GM12878 (cell line): ENCODE measurements at regions not wholly inside any gene's neighbourhood (a gene's known extent, or its start where the extent isn't known, plus 50 kb on each side); places are given as distances from the start of the nearest gene placed in this dataset.
A peak's percentile ranks its signal among the peaks of the same experiment; 100 is the strongest.

Source experiments
- ATAC-seq: fragments of 200-7000 bp; cut with Tn5 transposase; 3 replicates; pipeline ENCODE4 v1.9.1; 2020; ENCODE audit warnings: mild to moderate bottlenecking, moderate library complexity
- BruUV-seq: library from RNA; stranded (reverse); fragments of 400-500 nt; replicated peaks from 2 replicates; lab custom pipeline; 2021; lab: Mats Ljungman, UMichigan
- CTCF ChIA-PET: fragments of 300-600 bp; sonication (Branson Sonifier 250); formaldehyde crosslinking; extraction: SDS; loops from one replicate; lab custom pipeline; 2021; ENCODE audit warnings: inconsistent platforms; lab: Yijun Ruan, JAX
- POLR2A ChIA-PET: fragments of 350-600 bp; formaldehyde crosslinking; extraction: SDS; loops from one replicate; lab custom pipeline; 2021; ENCODE audit warnings: inconsistent platforms; lab: Charles Lee
- RAD21 ChIA-PET: fragments of 300-600 bp; sonication (Branson Sonifier 250); formaldehyde crosslinking; loops from one replicate; lab custom pipeline; 2023; ENCODE audit warnings: antibody characterized with exemption; ENCODE audit not compliant: unreplicated experiment; lab: Charles Lee
- SMC1A ChIA-PET: fragments of 300-600 bp; sonication (Branson Sonifier 250); formaldehyde crosslinking; loops from one replicate; lab custom pipeline; 2023; ENCODE audit not compliant: unreplicated experiment, uncharacterized antibody; lab: Charles Lee
- DNase-seq: peaks from one replicate; pipeline ENCODE4 v3.0.0-alpha.2; 2011; ENCODE audit warnings: low read depth, low spot score
- FAIRE-seq: peaks from 3 replicates; lab custom pipeline; 2011; peaks lifted over from hg19 to GRCh38; lab: Jason Lieb, UNC
- H2AFZ ChIP-seq: 2 replicates; pipeline ENCODE4 v1.6.0; 2011; ENCODE audit warnings: low read depth, low read length, control low read depth; ENCODE audit not compliant: control insufficient read depth
- H3K27ac ChIP-seq: 2 replicates; pipeline ENCODE4 v1.5.1; 2011; ENCODE audit warnings: control low read depth; ENCODE audit not compliant: control insufficient read depth, insufficient read depth
- H3K27me3 ChIP-seq, 2 experiments: replicated peaks in 1 of 2; 2 replicates each; pipeline versions ENCODE4 v1.6.0 to v1.6.1; 2011; ENCODE audit warnings: low read length in 1 of 2; ENCODE audit not compliant: control insufficient read depth in 2 of 2, insufficient read depth in 2 of 2
- H3K36me3 ChIP-seq, 2 experiments: 2 replicates each; pipeline ENCODE4 v1.5.1; 2011; ENCODE audit warnings: low read length in 1 of 2; ENCODE audit not compliant: control insufficient read depth in 2 of 2, insufficient read depth in 2 of 2
- H3K4me1 ChIP-seq: 2 replicates; pipeline ENCODE4 v1.6.1; 2011; ENCODE audit warnings: mild to moderate bottlenecking, low read length, moderate library complexity, mixed read lengths; ENCODE audit not compliant: control insufficient read depth, insufficient read depth
- H3K4me2 ChIP-seq: 2 replicates; pipeline ENCODE4 v1.6.0; 2011; ENCODE audit warnings: control low read depth; ENCODE audit not compliant: control insufficient read depth, insufficient read depth
- H3K4me3 ChIP-seq: fragments of 200-600 bp; sonication (generic); 2 replicates; pipeline ENCODE4 v1.5.1; 2016
- H3K79me2 ChIP-seq: 2 replicates; pipeline ENCODE4 v1.6.0; 2011; ENCODE audit warnings: low read length; ENCODE audit not compliant: control insufficient read depth, insufficient read depth
- H3K9ac ChIP-seq: 2 replicates; pipeline ENCODE4 v1.8.0; 2011; ENCODE audit warnings: low read length, control low read depth, mixed read lengths; ENCODE audit not compliant: control insufficient read depth, insufficient read depth
- H3K9me3 ChIP-seq: replicated peaks from 3 replicates; pipeline ENCODE4 v1.5.1; 2011; ENCODE audit warnings: mild to moderate bottlenecking, low read length; ENCODE audit not compliant: control insufficient read depth, insufficient read depth
- H4K20me1 ChIP-seq: 2 replicates; pipeline ENCODE4 v1.6.0; 2011; ENCODE audit not compliant: control insufficient read depth, insufficient read depth
- CHD1 ChIP-seq: IDR thresholded peaks from 2 replicates; pipeline ENCODE4 v1.6.1; 2012; ENCODE audit warnings: low read depth, low read length, improper control_type of control experiment
- ELK1 ChIP-seq: IDR thresholded peaks from 2 replicates; pipeline ENCODE4 v1.6.1; 2012; ENCODE audit warnings: low read depth, low read length, improper control_type of control experiment
- ETV6 ChIP-seq, 2 experiments: fragments of 450-650 bp in 1 of 2; IDR thresholded peaks in 1 of 2; conservative IDR thresholded peaks in 1 of 2; 2 replicates each; pipeline ENCODE4 v1.6.1; 2014; ENCODE audit warnings: antibody characterized with exemption in 1 of 2, borderline replicate concordance in 1 of 2, low read depth in 1 of 2, mild to moderate bottlenecking in 1 of 2, moderate library complexity in 1 of 2
- GABPA ChIP-seq: IDR thresholded peaks from 2 replicates; pipeline ENCODE4 v1.6.1; 2014; ENCODE audit warnings: antibody characterized with exemption, low read depth, mild to moderate bottlenecking, inconsistent platforms
- MEF2B ChIP-seq: fragments of 450-650 bp; IDR thresholded peaks from 2 replicates; pipeline ENCODE4 v1.6.1; 2018; ENCODE audit warnings: mild to moderate bottlenecking, moderate library complexity; ENCODE audit not compliant: partially characterized antibody, poor library complexity, severe bottlenecking
- PBX3 ChIP-seq: IDR thresholded peaks from 2 replicates; pipeline ENCODE4 v1.6.1; 2011; ENCODE audit warnings: mild to moderate bottlenecking, low read depth, low read length, moderate library complexity; ENCODE audit not compliant: insufficient replicate concordance
- POLR2A ChIP-seq: IDR thresholded peaks from 2 replicates; pipeline ENCODE4 v1.6.1; 2011; ENCODE audit warnings: low read depth, mild to moderate bottlenecking, low read length
- SIX5 ChIP-seq: IDR thresholded peaks from 2 replicates; pipeline ENCODE4 v1.6.1; 2011; ENCODE audit warnings: mild to moderate bottlenecking, low read depth, low read length, moderate library complexity; ENCODE audit not compliant: severe bottlenecking
- SMAD1 ChIP-seq: fragments of 450-650 bp; IDR thresholded peaks from 2 replicates; pipeline ENCODE4 v1.6.1; 2018; ENCODE audit warnings: mild to moderate bottlenecking, low read depth; ENCODE audit not compliant: partially characterized antibody
- ZBTB33 ChIP-seq: fragments of 450-650 bp; IDR thresholded peaks from 2 replicates; pipeline ENCODE4 v1.6.1; 2017; ENCODE audit warnings: mild to moderate bottlenecking
- WGBS: methylation state at CpG from one replicate; pipeline ENCODE4 v1.1.6; 2016; ENCODE audit warnings: low lambda C conversion rate; ENCODE audit not compliant: insufficient replicate concordance, insufficient coverage; ENCODE audit errors: missing lambda C conversion rate; 5-methylcytosine and 5-hydroxymethylcytosine counted together
- in situ Hi-C: fragments of 300-500 bp; cut with MboI; formaldehyde crosslinking; loops from 9 replicates; pipeline ENCODE4 v1.14.3; 2018; ENCODE audit warnings: mixed read lengths
- intact Hi-C: fragments of 100-400 bp; cut with micrococcal nuclease; formaldehyde crosslinking; loops from one replicate; pipeline ENCODE4 v1.14.2; 2022; ENCODE audit not compliant: unreplicated experiment

DNA sequence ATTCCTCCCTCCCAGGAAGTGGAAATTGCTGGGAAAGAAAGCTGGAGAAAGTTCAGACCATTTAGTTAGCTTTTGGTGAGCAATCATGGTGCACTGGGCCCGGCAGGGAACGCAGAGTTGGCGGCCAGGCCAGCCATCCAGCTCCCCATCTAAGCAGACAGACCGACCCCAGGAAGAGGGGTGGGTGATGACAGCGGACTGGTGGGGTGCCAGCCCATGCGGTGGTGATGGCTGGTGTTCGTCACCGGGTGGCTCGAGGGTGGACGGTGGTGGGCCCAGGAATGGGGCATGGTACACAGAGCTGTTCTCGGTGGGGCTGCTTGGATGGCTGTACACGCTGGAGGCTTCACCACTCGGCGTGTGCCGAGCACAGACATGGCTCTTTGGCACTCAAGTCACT is 85.6 kb upstream of the ARAP3 start:
- no peaks in the 10 kb centered on the region for H3K4me1 ChIP-seq
- no peak overlapping the region for H3K4me2 ChIP-seq
- H3K27ac ChIP-seq, result no peak overlapping the region
- CTCF ChIA-PET, result no interaction called here
- H2AFZ ChIP-seq, result no peak overlapping the region
- TF ChIP-seq CHD1 (no peak), PBX3 (no peak), GABPA (no peak), ETV6 (conservative IDR thresholded peaks at IDR 0.05 in 1 of 2, IDR thresholded peaks at IDR 0.05 in 1 of 2; ENCODE audit: borderline replicate concordance in 1 of 2, low read depth in 1 of 2) (no peak)
- peaks cover 0 to 1% of the 10 kb centered on the region in 2 experiments; a peak in 1 of 4 replicates for H3K27me3 ChIP-seq
- intact Hi-C loops (no loop called here), in situ Hi-C loops (no loop called here)
- H3K4me3 ChIP-seq, result no peak overlapping the region
- no peaks in the 10 kb centered on the region for H3K79me2 ChIP-seq
- RAD21 ChIA-PET, result no interaction called here
- FAIRE-seq (no peak), DNase-seq (no peak), ATAC-seq (no peak)
- no peak overlapping the region for H3K9ac ChIP-seq
- no peaks in the 10 kb centered on the region for H3K36me3 ChIP-seq
- BruUV-seq, result no TSS peak
- SMC1A ChIA-PET, result no interaction called here
- POLR2A ChIA-PET, result no interaction called here
- no peaks in the 10 kb centered on the region for H3K9me3 ChIP-seq
- 41% methylated on average over 15 of the region's 15 CpGs for WGBS
- H4K20me1 ChIP-seq, result no peaks in the 10 kb centered on the region

DNA sequence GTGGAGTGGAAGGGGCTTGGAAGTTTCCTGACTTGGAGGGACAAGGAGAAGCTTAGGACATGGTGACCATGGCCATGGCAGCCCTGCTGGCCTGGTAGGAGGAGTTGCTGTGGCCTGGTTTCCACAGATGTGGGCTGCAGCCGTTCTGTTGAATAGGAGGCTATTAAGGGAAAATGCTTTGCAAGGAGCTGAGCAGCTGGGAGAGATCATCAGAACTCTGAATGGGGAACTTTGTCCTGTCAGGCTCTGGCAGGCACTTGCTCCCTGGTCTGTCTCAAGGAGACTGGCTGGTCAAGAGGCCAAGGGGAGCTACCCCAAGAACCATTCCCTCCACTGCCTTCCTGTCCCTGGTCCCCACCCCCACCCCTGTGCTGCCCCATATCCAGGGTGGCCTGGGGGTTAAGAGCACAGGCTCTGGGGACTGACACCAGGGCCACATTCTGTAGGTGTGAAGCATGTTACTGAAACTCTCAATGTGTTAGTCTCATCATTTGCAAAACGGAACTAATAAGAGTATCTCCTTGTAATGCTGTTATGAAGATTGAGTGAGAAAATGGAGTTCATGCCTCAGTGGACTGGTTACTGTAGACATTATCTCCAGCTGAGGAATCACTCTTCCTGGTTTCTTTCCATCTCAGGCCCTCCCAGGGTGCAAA is 84.0 kb upstream of the ARAP3 start:
- no peak overlapping the region for H2AFZ ChIP-seq

More for the DNA sequence above, 84.0 kb upstream of the ARAP3 start:
- Histone ChIP-seq H3K9me3 (no peaks in the 10 kb centered on the region), H3K9ac (no peak overlapping the region), H3K4me1 (no peaks in the 10 kb centered on the region), H3K4me3 (no peak overlapping the region), H3K27me3 (peaks cover 0 to 1% of the 10 kb centered on the region in 2 experiments; a peak in 1 of 4 replicates), H3K36me3 (no peaks in the 10 kb centered on the region), H4K20me1 (no peaks in the 10 kb centered on the region), H3K27ac (no peak overlapping the region), H3K79me2 (no peaks in the 10 kb centered on the region), H3K4me2 (no peak overlapping the region)
- POLR2A ChIA-PET, result interaction anchor here (0.8 kb wide), 1 partner anchor 16 kb away, joined by 3 read pairs; no protein-coding TSS in a partner anchor
- RAD21 ChIA-PET, result interaction anchor here (1.0 kb wide), 1 partner anchor 11 kb away, joined by 3 read pairs; no protein-coding TSS in a partner anchor
- no TSS peak for BruUV-seq
- in situ Hi-C loops, result no loop called here
- 12% methylated on average over 2 of the region's 2 CpGs for WGBS
- ATAC-seq (no peak), DNase-seq (no peak), FAIRE-seq (no peak)
- CTCF ChIA-PET, result interaction anchor here (0.9 to 1.5 kb wide), 2 partner anchors 48 to 74 kb away, joined by 3 read pairs; no protein-coding TSS in a partner anchor
- SMC1A ChIA-PET, result no interaction called here
- TF ChIP-seq ZBTB33 (no peak), SMAD1 (no peak), MEF2B (peak; percentile 32), SIX5 (no peak), ELK1 (no peak), POLR2A (no peak)
- intact Hi-C loops, result no loop called here
